Stimulated activated CD8-positive, alpha-beta memory T cell treated with anti-CD3 and anti-CD28 coated beads, Interleukin-7, amount 100 ng/mL, for 1 hour (primary cell): ENCODE measurements at regions not wholly inside any gene's neighbourhood (a gene's known extent, or its start where the extent isn't known, plus 50 kb on each side); places are given as distances from the start of the nearest gene placed in this dataset.

ENCODE experiments used
- DNase-seq, 2 donors: peaks; one replicate each; pipeline ENCODE4 v3.0.0-alpha.2; 2020; ENCODE audit warnings: low read depth in 2 of 2

- no peak for DNase-seq
Observed at GRCh38 chr2:16507655-16508489, 157.8 kb downstream of the CYRIA start.

- no peak for DNase-seq
Observed at GRCh38 chr2:16506366-16506765, 159.3 kb downstream of the CYRIA start.

GRCh38 chr2:16496426-16497388, 168.9 kb downstream of the CYRIA start:
- no peak for DNase-seq

- DNase-seq = no peak
Observed at GRCh38 chr2:16495509-16496208, 170.0 kb downstream of the CYRIA start.

GRCh38 chr2:16494836-16495508, 170.7 kb downstream of the CYRIA start:
- no peak for DNase-seq

- DNase-seq = no peak
Observed at GRCh38 chr2:16493788-16494187, 171.8 kb downstream of the CYRIA start.

GRCh38 chr2:16487686-16488085, 177.9 kb downstream of the CYRIA start:
- no peak for DNase-seq

GRCh38 chr2:16485251-16485650, 180.4 kb downstream of the CYRIA start:
- no peak for DNase-seq

- DNase-seq = no peak
Observed at GRCh38 chr2:16482460-16482859, 183.2 kb downstream of the CYRIA start.

GRCh38 chr2:16481351-16481750, 184.3 kb downstream of the CYRIA start:
- no peak for DNase-seq

GRCh38 chr2:16479721-16480120, 185.9 kb downstream of the CYRIA start:
- no peak for DNase-seq

- no peak for DNase-seq
Observed at GRCh38 chr2:16478434-16479210, 187.0 kb downstream of the CYRIA start.

GRCh38 chr2:16477648-16478047, 188.0 kb downstream of the CYRIA start:
- DNase-seq = no peak

- DNase-seq = no peak
Observed at GRCh38 chr2:16476866-16477265, 188.8 kb downstream of the CYRIA start.

GRCh38 chr2:16475986-16476567, 189.6 kb downstream of the CYRIA start:
- no peak for DNase-seq

- no peak for DNase-seq
Observed at GRCh38 chr2:16475586-16475985, 190.0 kb downstream of the CYRIA start.

GRCh38 chr2:16473575-16473974, 192.1 kb downstream of the CYRIA start:
- DNase-seq = no peak

GRCh38 chr2:16470936-16471490, 194.6 kb downstream of the CYRIA start:
- no peak for DNase-seq

GRCh38 chr2:16466821-16467151, 198.8 kb downstream of the CYRIA start:
- no peak for DNase-seq
